HL-60 (cell line): ENCODE measurements at regions not wholly inside any gene's neighbourhood (a gene's known extent, or its start where the extent isn't known, plus 50 kb on each side); places are given as distances from the start of the nearest gene placed in this dataset.

Source experiments
- CTCF ChIP-seq: IDR thresholded peaks from one replicate; pipeline ENCODE4 v1.5.1; 2011; ENCODE audit warnings: low read length, control low read depth, inconsistent platforms; ENCODE audit not compliant: insufficient read depth
- GABPA ChIP-seq: IDR thresholded peaks from 2 replicates; pipeline ENCODE4 v1.6.1; 2012; ENCODE audit warnings: low read depth
- POLR2AphosphoS5 ChIP-seq: IDR thresholded peaks from 2 replicates; pipeline ENCODE4 v1.6.1; 2012; ENCODE audit warnings: low read depth

- TF ChIP-seq CTCF (no peak), POLR2AphosphoS5 (no peak), GABPA (no peak)
Observed at GRCh38 chr9:107078061-107078460, 205.0 kb upstream of the RAD23B start.
